ENCODE measurements at regions not wholly inside any gene's neighbourhood (a gene's known extent, or its start where the extent isn't known, plus 50 kb on each side); places are given as distances from the start of the nearest gene placed in this dataset.

DNA sequence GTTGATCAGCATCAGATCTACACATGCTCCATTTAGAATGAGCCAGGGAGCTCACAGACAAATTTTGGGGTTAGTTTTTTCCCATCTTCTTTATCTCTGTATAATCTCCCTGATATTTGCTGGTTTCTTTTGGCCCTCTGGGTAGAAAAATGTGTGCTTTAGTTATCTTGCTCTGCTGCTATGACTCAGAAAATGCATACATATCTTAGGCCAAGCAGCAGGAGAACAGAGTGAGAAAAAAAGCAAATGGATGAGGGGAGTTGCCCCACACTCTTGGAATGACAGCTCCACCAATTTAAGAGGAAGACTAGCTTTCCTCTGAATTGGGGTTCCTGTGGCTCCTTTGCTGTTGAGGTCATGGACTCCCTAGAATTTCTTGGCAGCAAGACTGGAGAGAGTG lies 331.8 kb downstream of the KCNJ3 start:
- TF ChIP-seq CREB1 (IDR thresholded peaks at IDR 0.05) (no peak), CREB1 (CRISPR knock-in tag; IDR thresholded peaks at IDR 0.05) (no peak), ZBTB8A (IDR thresholded peaks at IDR 0.05; ENCODE audit: partially characterized antibody) (no peak)
- TF ChIP-seq, protein P1, sequence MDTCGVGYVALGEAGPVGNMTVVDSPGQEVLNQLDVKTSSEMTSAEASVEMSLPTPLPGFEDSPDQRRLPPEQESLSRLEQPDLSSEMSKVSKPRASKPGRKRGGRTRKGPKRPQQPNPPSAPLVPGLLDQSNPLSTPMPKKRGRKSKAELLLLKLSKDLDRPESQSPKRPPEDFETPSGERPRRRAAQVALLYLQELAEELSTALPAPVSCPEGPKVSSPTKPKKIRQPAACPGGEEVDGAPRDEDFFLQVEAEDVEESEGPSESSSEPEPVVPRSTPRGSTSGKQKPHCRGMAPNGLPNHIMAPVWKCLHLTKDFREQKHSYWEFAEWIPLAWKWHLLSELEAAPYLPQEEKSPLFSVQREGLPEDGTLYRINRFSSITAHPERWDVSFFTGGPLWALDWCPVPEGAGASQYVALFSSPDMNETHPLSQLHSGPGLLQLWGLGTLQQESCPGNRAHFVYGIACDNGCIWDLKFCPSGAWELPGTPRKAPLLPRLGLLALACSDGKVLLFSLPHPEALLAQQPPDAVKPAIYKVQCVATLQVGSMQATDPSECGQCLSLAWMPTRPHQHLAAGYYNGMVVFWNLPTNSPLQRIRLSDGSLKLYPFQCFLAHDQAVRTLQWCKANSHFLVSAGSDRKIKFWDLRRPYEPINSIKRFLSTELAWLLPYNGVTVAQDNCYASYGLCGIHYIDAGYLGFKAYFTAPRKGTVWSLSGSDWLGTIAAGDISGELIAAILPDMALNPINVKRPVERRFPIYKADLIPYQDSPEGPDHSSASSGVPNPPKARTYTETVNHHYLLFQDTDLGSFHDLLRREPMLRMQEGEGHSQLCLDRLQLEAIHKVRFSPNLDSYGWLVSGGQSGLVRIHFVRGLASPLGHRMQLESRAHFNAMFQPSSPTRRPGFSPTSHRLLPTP (IDR thresholded peaks at IDR 0.05; ENCODE audit: borderline replicate concordance, extremely low read depth, insufficient read length) = no peak

Measured in K562 (cell line).